Glutamatergic neuron (in vitro differentiated cells): ENCODE measurements at regions not wholly inside any gene's neighbourhood (a gene's known extent, or its start where the extent isn't known, plus 50 kb on each side); places are given as distances from the start of the nearest gene placed in this dataset.
"Not testable (repeated sequence)": the region's sequence is repeated elsewhere in the genome, so short reads cannot be mapped to it uniquely, and the experiment has no call there.

ENCODE experiments used
- DNase-seq: peaks from one replicate; pipeline ENCODE4 v3.0.0; 2022
- H3K27ac Mint-ChIP-seq: one replicate; pipeline ENCODE4 v1.8.0; 2020; ENCODE audit warnings: mild to moderate bottlenecking, mixed read lengths, inconsistent platforms; ENCODE audit not compliant: unreplicated experiment
- H3K27me3 Mint-ChIP-seq: one replicate; pipeline ENCODE4 v1.8.0; 2020; ENCODE audit warnings: mild to moderate bottlenecking, moderate library complexity, mixed read lengths, inconsistent platforms; ENCODE audit not compliant: unreplicated experiment
- H3K36me3 Mint-ChIP-seq: one replicate; pipeline ENCODE4 v1.8.0; 2020; ENCODE audit warnings: mild to moderate bottlenecking, mixed read lengths, inconsistent platforms; ENCODE audit not compliant: unreplicated experiment
- H3K4me1 Mint-ChIP-seq: one replicate; pipeline ENCODE4 v1.8.0; 2020; ENCODE audit warnings: mild to moderate bottlenecking, low read depth, mixed read lengths, inconsistent platforms; ENCODE audit not compliant: unreplicated experiment
- H3K4me3 Mint-ChIP-seq: one replicate; pipeline ENCODE4 v1.8.0; 2020; ENCODE audit warnings: mild to moderate bottlenecking, mixed read lengths, inconsistent platforms; ENCODE audit not compliant: unreplicated experiment
- H3K9me3 Mint-ChIP-seq: one replicate; pipeline ENCODE4 v1.8.0; 2020; ENCODE audit warnings: mild to moderate bottlenecking, moderate library complexity, mixed read lengths, inconsistent platforms; ENCODE audit not compliant: unreplicated experiment
- CTCF ChIP-seq: fragments of 200-600 bp; sonication (generic); IDR thresholded peaks from one replicate; pipeline ENCODE4 v1.5.0; 2021; ENCODE audit not compliant: partially characterized antibody, unreplicated experiment

- peaks cover 2% of the 10 kb centered on the region for H3K27me3 Mint-ChIP-seq
- no peak for DNase-seq
- no peaks in the 10 kb centered on the region for H3K36me3 Mint-ChIP-seq
- no peaks in the 10 kb centered on the region for H3K9me3 Mint-ChIP-seq
- H3K4me3 Mint-ChIP-seq = no peak overlapping the region
- TF ChIP-seq CTCF = no peak
- H3K27ac Mint-ChIP-seq = no peak overlapping the region
- H3K4me1 Mint-ChIP-seq = no peaks in the 10 kb centered on the region
Measured at GRCh38 chr11:79506124-79506523, 65.3 kb upstream of the TENM4 start.

- peaks cover 9% of the 10 kb centered on the region for H3K36me3 Mint-ChIP-seq
- H3K9me3 Mint-ChIP-seq = peaks cover 1% of the 10 kb centered on the region
- H3K4me3 Mint-ChIP-seq = no peak overlapping the region
- peaks cover 2% of the 10 kb centered on the region for H3K27me3 Mint-ChIP-seq
- no peak overlapping the region for H3K27ac Mint-ChIP-seq
- TF ChIP-seq CTCF = no peak
- H3K4me1 Mint-ChIP-seq = no peaks in the 10 kb centered on the region
- DNase-seq = no peak
Measured at GRCh38 chr11:79503028-79503427, 62.2 kb upstream of the TENM4 start.

GRCh38 chr11:79501707-79502106 lies 60.9 kb upstream of the TENM4 start:
- no peaks in the 10 kb centered on the region for H3K4me1 Mint-ChIP-seq
- H3K9me3 Mint-ChIP-seq = peaks cover 1% of the 10 kb centered on the region
- peaks cover 14% of the 10 kb centered on the region for H3K36me3 Mint-ChIP-seq
- TF ChIP-seq CTCF = no peak
- no peak overlapping the region for H3K27ac Mint-ChIP-seq
- H3K27me3 Mint-ChIP-seq = peaks cover 2% of the 10 kb centered on the region
- H3K4me3 Mint-ChIP-seq = no peak overlapping the region
- no peak for DNase-seq

GRCh38 chr11:79499929-79500328 lies 59.1 kb upstream of the TENM4 start:
- H3K36me3 Mint-ChIP-seq = peaks cover 14% of the 10 kb centered on the region
- H3K27me3 Mint-ChIP-seq, H3K9me3 Mint-ChIP-seq, H3K4me3 Mint-ChIP-seq, H3K4me1 Mint-ChIP-seq, H3K27ac Mint-ChIP-seq, DNase-seq: not testable (repeated sequence)

- Mint-ChIP-seq H3K27me3 (no peaks in the 10 kb centered on the region), H3K27ac (no peak overlapping the region), H3K9me3 (peaks cover 1% of the 10 kb centered on the region), H3K4me3 (no peak overlapping the region), H3K4me1 (no peaks in the 10 kb centered on the region), H3K36me3 (peaks cover 14% of the 10 kb centered on the region)
- no peak for TF ChIP-seq CTCF
- DNase-seq = no peak
Measured at GRCh38 chr11:79498667-79499066, 57.8 kb upstream of the TENM4 start.
